ENCODE measurements at regions not wholly inside any gene's neighbourhood (a gene's known extent, or its start where the extent isn't known, plus 50 kb on each side); places are given as distances from the start of the nearest gene placed in this dataset.

DNA sequence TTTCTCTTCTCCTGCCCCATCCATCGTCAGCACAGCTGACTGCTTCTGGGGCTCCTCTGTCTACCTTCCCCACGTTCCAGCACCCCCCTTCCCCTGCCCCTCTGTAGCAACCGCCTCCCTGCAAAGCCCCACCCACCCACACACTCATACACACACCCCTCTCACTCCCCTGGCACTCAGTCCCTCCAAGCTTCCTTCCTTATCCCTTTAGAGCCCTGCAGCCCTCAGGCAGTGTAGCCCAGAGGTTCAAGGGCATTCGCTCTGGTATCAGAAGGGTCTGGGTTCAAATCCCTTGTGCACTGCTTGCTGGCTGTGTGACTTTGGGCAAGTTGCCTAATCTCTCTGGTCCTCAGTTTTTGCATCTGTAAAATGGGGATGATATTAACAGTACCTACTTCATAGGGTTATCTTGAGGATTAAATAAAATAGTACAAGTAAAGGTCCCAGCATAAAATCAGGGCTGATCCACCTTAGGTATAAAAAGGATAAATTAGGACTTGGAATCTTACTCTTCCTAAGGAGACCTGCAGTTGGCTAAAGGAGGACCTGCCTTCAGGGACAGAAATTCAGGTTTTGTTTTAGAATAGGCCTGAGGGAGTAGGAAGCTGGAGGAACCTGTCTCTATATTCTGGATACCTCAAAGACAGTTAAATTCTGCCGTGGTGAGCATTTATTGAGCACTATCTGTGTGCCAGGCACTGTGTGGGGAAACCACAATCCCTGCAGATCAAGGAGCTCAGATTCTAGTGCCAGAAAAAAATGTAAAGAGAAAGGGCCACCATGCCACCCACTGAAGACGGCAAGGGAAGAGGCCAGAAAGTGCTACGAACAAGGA, 94.1 kb downstream of the SNX5 start (continued):
- TF ChIP-seq MAFK (conservative IDR thresholded peaks at IDR 0.05 in 1 of 2, IDR thresholded peaks at IDR 0.05 in 1 of 2; ENCODE audit: low read length in 2 of 2) (peak in 1 of 2 experiments; percentile 47; a peak in 1 of 4 replicates), ZNF781 (CRISPR knock-in tag; IDR thresholded peaks at IDR 0.05; ENCODE audit: borderline replicate concordance, not compliant biosample characterization) (peak; percentile 3), DNMT1 (CRISPR knock-in tag; IDR thresholded peaks at IDR 0.05) (peak; percentile 52), RCOR2 (CRISPR knock-in tag; IDR thresholded peaks at IDR 0.05) (peak; percentile 99), SPEN (CRISPR knock-in tag; IDR thresholded peaks at IDR 0.05; ENCODE audit: low read depth) (peak; percentile 11; the same call in 1 of the 2 replicates), CCAR2 (optimal IDR thresholded peaks at IDR 0.05; ENCODE audit: low read depth, low read length) (peak; percentile 48), ARNT2 (CRISPR knock-in tag; IDR thresholded peaks at IDR 0.05; ENCODE audit: low read depth) (no peak), BORCS8-MEF2B (CRISPR knock-in tag; IDR thresholded peaks at IDR 0.05) (0 out of 2 replicates have a peak, but pooled peaks have one; percentile 18), ZNF780A (CRISPR knock-in tag; IDR thresholded peaks at IDR 0.05) (no peak), ZMYM3 (CRISPR knock-in tag; IDR thresholded peaks at IDR 0.05) (peak; percentile 99), CHD4 (IDR thresholded peaks at IDR 0.05; ENCODE audit: borderline replicate concordance, low read length) (peak; percentile 100), ZNF292 (CRISPR knock-in tag; IDR thresholded peaks at IDR 0.05; ENCODE audit: borderline replicate concordance, low read depth) (no peak), ZSCAN21 (CRISPR knock-in tag; IDR thresholded peaks at IDR 0.05; ENCODE audit: borderline replicate concordance) (peak; percentile 7; the same call in 1 of the 2 replicates), ZNF24 (IDR thresholded peaks at IDR 0.05) (peak; percentile 84), ZNF557 (CRISPR knock-in tag; IDR thresholded peaks at IDR 0.05) (no peak), ADNP (CRISPR knock-in tag; IDR thresholded peaks at IDR 0.05) (peak; percentile 99), AKAP8 (CRISPR knock-in tag; IDR thresholded peaks at IDR 0.05) (0 out of 2 replicates have a peak, but pooled peaks have one; percentile 57), NONO (IDR thresholded peaks at IDR 0.05) (no peak), NONO (CRISPR knock-in tag; conservative IDR thresholded peaks at IDR 0.05) (peak; percentile 64; the same call in 1 of the 2 replicates), SP4 (CRISPR knock-in tag; IDR thresholded peaks at IDR 0.05) (0 out of 2 replicates have a peak, but pooled peaks have one; percentile 16), ZNF768 (CRISPR knock-in tag; IDR thresholded peaks at IDR 0.05) (peak; percentile 98)
- TF ChIP-seq, protein P1, sequence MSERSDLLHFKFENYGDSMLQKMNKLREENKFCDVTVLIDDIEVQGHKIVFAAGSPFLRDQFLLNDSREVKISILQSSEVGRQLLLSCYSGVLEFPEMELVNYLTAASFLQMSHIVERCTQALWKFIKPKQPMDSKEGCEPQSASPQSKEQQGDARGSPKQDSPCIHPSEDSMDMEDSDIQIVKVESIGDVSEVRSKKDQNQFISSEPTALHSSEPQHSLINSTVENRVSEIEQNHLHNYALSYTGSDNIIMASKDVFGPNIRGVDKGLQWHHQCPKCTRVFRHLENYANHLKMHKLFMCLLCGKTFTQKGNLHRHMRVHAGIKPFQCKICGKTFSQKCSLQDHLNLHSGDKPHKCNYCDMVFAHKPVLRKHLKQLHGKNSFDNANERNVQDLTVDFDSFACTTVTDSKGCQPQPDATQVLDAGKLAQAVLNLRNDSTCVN (CRISPR knock-in tag; IDR thresholded peaks at IDR 0.05; ENCODE audit: borderline replicate concordance) = 0 out of 2 replicates have a peak, but pooled peaks have one; percentile 28
- TF ChIP-seq, protein P2, sequence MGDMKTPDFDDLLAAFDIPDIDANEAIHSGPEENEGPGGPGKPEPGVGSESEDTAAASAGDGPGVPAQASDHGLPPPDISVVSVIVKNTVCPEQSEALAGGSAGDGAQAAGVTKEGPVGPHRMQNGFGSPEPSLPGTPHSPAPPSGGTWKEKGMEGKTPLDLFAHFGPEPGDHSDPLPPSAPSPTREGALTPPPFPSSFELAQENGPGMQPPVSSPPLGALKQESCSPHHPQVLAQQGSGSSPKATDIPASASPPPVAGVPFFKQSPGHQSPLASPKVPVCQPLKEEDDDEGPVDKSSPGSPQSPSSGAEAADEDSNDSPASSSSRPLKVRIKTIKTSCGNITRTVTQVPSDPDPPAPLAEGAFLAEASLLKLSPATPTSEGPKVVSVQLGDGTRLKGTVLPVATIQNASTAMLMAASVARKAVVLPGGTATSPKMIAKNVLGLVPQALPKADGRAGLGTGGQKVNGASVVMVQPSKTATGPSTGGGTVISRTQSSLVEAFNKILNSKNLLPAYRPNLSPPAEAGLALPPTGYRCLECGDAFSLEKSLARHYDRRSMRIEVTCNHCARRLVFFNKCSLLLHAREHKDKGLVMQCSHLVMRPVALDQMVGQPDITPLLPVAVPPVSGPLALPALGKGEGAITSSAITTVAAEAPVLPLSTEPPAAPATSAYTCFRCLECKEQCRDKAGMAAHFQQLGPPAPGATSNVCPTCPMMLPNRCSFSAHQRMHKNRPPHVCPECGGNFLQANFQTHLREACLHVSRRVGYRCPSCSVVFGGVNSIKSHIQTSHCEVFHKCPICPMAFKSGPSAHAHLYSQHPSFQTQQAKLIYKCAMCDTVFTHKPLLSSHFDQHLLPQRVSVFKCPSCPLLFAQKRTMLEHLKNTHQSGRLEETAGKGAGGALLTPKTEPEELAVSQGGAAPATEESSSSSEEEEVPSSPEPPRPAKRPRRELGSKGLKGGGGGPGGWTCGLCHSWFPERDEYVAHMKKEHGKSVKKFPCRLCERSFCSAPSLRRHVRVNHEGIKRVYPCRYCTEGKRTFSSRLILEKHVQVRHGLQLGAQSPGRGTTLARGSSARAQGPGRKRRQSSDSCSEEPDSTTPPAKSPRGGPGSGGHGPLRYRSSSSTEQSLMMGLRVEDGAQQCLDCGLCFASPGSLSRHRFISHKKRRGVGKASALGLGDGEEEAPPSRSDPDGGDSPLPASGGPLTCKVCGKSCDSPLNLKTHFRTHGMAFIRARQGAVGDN (CRISPR knock-in tag; IDR thresholded peaks at IDR 0.05) = 0 out of 2 replicates have a peak, but pooled peaks have one; percentile 12
- TF ChIP-seq, protein P3, sequence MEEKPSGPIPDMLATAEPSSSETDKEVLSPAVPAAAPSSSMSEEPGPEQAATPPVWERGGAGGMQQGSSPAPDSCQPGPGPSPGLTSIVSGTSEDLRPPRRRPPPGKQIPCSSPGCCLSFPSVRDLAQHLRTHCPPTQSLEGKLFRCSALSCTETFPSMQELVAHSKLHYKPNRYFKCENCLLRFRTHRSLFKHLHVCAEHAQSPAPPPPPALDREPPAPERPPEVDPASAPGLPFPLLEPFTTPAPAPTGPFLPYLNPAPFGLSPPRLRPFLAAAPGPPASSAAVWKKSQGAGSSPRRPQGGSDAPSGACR (CRISPR knock-in tag; IDR thresholded peaks at IDR 0.05) = no peak

All from HepG2 (cell line).